UCSD-AML1 (cell line): ENCODE measurements at regions not wholly inside any gene's neighbourhood (a gene's known extent, or its start where the extent isn't known, plus 50 kb on each side); places are given as distances from the start of the nearest gene placed in this dataset.

Source experiments
- DNase-seq: peaks from one replicate; lab custom pipeline; 2025; ENCODE audit not compliant: unreplicated experiment; lab: John Stamatoyannopoulos, UW

DNA sequence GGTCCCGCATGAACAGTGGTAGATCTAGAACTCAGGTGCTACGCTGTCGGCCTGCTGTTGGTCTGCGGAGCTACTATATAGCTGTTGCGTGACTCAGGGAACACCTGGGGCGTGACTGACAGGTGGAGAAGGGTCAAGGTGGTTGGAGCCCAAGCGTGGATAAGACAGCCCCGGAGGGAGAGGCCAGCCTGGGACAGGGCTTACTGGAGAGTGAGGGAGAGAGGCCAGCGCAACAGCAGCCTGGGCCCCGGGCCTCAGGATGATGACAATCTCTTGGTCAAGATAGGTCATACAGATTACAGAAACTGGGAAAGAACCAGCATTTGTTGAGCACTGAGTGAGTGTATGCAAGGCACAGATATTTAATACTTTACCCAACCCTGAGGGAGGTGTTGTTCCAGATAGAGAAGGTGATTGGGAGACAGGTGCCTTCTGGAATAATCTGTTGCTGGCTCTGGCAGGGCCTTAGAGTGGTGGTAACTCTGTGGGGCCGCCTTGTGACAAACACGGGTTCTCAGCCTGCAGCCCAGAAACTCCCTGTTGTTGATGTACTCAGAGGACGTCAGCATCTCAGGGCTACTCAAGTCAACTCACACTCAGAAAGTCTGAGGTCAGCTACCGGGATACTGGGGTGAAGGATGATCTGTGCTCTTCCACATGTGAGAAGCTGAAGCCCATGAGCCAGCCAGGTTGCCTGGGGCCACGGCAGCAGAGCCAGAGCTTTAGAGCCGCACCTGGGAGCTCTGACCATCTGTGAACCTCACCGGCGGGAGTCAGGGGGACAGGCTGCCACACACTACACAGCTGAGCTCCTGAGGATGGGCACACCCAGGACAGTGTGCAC, 265.4 kb upstream of the HES1 start:
- DNase-seq, result no peak

DNA sequence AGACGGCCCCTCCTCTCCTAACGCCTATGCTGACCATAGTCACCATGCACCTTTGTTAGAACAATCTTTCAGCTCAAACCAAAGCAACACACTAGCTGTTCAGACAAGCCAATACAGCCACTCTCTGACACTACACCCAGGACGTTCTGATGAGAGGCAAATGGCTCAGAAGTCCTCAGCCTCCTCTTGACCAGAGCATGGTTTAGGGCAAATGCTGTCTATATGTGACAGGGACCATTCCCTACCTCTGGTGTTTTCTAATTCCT, 264.8 kb upstream of the HES1 start:
- no peak for DNase-seq

DNA sequence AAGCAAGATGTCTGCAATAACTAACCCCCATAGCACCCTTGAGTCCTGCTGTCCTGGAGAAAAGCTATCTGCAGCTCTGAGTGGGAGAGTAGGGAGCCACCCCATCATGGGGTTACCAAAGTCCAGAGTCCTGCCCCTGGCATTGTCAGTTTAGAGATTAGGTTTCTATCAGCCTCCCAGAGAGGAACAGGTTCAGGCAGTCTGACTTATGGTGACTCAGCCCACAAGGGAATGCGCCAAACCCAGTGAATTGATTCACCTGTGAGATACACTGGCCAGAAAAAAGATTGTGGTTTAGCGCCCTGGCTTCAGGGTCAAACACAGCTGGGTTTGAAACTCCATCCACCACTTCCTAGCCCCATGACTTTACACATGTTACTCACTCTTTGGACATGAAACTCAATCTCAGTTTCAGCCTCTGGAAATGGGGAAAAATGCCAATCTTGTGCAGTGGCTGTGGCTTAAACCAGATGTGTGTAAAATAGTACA, 263.6 kb upstream of the HES1 start:
- no peak for DNase-seq

DNA sequence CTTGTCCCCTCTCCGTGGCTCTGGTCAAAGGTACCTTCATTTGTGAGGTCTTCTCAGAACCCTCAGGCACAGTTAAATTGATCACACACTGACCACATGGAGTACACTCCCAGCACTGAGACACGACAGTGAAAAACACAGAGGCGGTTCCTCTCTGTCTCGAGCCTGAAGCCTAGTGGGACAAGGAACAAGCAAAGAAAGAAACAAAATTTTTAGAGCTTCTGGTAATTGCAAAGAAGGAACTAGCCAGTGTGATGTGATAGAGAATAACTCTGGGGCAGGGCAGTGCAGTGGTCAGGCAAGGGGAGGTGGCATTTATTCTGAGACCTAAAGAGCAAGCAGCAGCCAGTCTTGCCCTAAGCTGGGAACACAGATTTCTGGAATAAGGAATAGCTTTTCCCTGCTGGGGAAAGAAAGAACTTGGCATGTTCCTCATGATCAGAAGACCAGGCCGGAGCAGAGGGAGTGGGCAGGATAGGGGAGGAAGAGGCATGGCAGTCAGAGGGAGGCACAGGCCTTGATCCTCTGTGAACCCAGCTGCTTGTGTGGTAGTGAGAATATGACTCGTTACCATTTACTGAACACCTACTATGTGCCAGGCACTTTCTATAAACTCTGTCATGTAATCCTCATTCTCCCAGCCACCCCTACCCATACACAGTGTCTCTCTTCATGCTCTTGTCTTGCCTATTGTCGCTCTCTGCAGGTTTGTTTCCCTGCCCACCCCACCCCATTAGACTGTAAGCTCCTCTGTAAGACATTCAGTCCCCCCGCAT, 262.3 kb upstream of the HES1 start:
- DNase-seq, result no peak

DNA sequence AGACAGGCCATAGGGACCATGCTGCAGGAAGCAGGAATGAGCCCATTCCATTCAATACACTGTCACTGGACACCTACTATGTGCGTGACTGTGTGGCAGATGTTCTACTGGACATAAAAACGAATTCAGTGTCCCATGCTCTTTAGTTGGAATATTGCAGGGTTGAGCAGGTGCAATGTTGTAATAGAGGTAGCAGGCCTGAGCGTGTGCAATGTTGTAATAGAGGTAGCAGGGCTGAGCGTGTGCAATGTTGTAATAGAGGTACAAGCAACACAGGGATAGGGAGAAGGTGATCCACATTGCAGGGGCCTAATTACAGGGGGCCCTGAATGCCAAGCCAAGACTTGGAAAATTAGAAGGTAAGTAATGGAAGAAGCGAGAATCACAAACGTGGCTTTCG, 261.4 kb upstream of the HES1 start:
- DNase-seq, result no peak

DNA sequence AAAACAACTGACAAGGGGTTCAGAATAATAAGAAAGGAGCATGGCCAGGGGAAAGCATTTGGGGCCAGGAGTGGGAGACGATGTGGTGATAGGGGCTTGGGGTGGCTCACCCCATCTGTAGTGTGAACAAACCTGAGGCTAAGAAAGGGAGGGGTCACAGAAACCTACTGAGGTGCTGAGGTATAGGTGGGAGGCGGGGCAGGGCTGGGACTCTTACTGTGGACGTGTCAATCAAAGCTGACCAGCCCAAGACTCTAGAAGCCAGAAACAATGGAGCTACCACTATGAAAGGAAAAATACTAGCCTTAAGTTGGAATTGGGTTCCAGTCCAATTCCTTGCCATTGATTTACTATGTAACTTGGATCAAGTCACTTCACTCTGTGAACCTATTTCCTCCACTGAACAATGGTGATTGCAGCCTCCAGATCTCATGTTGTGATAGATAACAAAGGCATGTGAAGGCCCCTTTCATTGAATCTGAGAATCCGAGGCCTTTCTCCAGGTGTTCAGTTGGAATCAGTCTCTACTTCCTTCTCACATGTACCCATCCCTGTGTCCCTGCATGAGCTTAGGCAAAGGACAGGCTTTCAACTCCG, 260.9 kb upstream of the HES1 start:
- DNase-seq, result no peak

DNA sequence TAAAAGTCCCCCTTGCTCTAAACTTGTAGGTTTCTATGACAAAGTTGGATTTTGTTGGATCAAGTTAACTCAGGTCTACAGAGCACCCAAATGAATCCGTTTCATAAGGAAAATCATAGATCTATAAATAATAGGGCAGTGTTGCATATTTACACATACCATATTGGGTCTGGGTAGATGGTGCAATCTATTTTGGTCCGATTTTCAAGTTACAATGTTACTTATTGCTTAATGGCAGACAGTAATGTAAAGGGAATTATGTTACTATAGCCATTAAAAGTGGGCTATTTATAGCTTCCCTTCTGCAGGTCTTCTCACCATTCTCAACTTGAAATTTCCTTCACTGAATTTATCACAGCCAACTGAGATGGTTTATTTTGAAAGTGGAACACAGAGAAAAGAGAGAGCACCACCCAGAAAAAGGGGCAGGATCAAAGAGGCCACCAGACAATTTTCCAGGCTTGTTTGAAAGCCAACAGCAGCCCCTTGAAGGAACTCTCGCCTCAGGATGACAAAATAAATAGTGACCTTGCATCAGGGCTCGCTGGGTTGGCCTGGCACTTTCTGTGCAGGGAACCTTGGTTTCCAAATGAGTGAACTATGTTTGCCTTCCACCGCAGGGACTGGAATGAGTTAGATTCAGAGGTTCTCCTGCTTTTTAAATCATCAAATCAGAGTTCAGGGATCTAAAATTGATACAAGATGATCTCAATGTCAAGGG, 260.2 kb upstream of the HES1 start:
- no peak for DNase-seq

DNA sequence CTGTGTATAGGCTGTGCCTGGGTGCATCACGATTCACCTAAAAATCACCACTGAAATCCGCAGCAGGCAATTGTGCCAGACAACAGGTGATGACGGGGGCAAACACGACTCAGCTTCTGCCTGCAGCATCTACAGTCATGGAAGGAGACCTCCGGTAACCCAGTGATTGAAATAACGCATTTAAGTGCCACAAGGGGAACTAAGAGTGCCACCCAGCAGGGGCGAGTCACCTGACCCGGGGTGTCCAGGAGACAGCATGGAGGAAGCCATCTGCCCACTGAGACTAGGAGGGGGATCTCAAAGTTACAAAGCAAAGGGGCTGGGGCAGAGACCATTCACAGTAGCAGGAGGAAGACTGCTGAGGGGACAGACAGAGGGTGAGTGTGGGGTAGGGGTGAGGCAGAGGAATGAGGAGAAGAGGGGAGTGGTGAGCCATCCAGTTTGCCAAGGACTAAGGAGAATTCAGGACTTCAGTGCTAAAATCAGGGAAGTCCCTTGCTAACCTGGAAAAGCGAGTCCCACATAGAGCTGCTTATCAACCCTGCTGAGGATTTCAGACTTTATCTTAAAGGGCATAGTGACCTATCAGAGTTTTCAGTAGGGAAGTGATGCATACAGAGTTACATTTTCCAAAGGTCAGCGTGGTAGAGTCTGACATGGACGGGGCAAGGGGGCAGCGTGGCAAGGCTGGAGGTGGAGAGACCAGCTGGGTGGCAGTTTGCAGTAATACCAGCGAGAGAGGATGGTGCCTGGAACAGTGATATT, 256.7 kb upstream of the HES1 start:
- DNase-seq, result no peak

DNA sequence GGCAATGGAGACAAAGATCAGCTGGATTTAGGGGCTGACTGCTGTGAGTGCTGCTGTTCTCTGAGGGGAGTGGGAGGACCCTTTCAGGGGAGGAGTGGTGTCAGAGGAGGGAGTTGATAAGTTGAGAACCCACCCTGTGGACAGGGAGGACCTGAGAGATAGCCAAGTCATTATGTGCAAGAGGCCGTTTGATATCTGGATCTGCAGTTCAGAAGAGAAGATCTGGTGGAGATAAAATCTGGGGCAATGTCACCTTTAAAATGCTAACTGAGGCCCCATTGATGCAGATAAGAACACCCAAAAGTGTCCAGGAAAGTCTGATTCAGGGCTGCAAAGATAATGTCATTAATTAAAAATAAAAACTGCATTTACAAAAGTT, 256.1 kb upstream of the HES1 start:
- DNase-seq, result no peak

DNA sequence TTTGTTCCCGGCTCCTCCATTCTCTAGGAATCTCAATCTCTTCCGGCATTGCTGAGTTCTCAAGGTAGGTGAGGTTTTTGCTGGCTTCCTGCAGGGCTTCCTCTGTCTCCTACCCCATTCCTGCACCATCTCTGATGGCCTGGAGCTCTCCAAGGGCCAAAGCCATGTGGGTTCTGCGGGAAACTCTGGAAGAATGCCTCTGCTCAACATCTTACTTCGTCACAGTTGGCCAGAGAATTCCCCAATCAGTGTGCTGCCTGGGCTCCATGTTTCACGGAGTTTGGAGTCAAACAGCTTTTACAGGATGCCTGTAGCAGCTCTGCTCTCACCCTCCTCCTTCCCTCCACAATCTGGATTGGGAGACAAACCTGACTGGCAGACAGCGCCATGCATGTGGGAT, 253.9 kb upstream of the HES1 start:
- DNase-seq, result no peak

DNA sequence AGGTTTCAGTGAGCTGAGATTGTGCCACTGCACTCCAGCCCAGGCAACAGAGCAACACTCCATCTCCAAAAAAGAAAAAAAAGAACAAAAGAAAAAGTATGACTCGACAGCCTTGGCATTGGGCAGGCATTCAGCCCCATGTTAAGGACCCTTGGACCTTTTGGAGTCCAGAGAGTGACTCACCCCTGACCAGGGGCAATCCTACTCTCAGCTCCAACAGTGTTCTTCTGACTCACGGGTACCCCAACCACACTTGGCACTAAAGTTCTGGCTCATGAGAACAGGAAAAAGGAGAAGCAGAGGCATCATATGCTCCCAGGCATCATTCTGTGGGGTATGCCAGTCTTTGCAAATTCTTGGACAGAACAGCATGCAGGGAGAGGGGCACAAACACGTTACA, 252.4 kb upstream of the HES1 start:
- no peak for DNase-seq

DNA sequence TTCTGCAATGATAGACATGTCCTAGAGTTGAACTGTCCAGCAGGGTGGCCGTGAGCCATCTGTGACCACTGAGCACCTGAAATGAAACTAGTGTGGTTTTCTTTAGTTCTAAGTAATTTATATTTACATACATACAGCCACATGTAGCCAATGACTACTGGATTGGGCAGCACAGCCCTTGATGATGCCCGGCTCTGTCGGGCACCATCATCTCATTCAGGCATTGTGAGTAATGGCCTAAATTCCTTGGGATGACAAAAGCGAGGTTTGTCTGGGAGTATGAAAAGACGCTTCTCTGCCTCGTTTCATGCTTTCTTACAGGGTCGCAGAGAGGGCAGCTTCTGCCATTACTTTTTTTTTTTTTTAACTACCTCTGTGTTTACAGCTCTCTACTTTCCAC, 251.9 kb upstream of the HES1 start:
- no peak for DNase-seq

DNA sequence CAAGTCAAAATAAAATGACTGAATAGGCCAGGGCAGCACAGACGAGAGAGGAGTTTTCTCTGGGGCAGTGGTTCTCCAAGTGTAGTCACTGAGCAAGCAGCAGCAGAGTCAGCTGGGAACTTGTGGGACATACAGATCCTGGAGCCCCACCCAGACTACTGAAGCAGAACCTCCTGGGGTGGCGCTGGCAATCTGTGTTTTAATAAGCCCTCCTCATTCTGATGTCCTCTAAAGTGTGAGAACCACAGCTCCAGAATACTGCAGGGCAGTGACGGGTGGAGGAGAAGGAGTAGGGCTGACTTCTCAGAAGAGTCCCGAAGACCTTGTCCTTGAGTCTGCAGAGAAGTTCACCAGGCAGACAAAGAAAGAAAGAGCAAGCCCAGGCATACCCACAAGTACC, 251.3 kb upstream of the HES1 start:
- no peak for DNase-seq

DNA sequence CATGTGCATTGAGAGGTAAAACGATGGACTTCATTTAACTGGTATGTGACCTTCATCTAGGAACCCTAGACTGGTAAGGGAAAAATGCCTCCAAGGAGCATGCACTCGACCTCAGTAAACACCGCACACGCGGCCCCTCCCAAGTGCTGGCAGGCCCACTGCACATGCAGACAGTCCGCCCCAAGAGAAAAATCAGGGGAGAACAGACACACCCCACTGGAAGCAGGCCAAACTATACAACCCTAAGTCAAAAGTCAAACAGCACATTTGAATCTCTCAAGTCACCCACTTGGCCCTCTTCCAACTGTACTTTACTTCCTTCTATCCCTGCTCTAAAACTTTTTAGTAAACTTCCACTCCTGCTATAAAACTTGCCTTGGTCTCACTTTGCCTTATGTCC, 250.1 kb upstream of the HES1 start:
- no peak for DNase-seq

DNA sequence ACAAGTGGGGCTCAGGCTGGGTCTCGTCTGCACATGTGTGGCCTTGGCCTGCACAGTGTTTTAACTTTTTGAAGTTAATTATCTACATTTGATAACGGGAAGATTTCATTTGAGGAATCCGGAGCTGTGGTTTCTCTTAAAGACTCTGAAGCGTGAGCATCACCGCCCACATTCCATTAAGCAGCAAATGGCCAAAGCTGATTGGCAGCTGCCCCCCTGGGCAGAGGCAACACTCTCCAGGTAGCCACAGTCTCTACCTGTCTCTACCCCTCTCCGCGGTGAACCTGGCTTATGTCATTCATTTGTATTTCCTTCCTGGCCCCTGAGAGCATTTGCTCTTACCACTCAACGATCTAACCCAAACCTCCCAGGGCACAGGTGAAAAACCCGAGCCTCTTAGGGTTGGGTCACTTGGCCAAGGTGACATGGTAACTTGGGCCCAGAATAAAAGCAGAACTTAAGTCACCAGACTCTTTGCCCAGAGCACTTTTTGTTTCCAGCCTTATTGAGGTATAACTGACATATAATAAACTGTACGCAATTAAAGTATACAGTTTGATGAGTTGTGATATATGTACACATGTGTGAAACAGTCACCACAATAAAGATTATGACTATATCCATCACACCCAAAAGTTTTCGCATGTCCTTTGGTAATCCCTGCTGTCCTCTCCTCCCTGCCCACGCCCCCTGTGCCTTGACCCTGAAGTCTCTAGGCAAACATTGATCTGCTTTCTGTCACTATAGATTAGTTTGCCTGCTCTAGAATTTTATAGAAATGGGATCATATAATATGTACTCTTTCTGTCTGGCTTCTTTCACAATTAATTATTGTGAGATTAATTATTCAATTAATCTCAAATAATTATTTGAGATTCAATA, 245.7 kb upstream of the HES1 start:
- DNase-seq, result no peak

DNA sequence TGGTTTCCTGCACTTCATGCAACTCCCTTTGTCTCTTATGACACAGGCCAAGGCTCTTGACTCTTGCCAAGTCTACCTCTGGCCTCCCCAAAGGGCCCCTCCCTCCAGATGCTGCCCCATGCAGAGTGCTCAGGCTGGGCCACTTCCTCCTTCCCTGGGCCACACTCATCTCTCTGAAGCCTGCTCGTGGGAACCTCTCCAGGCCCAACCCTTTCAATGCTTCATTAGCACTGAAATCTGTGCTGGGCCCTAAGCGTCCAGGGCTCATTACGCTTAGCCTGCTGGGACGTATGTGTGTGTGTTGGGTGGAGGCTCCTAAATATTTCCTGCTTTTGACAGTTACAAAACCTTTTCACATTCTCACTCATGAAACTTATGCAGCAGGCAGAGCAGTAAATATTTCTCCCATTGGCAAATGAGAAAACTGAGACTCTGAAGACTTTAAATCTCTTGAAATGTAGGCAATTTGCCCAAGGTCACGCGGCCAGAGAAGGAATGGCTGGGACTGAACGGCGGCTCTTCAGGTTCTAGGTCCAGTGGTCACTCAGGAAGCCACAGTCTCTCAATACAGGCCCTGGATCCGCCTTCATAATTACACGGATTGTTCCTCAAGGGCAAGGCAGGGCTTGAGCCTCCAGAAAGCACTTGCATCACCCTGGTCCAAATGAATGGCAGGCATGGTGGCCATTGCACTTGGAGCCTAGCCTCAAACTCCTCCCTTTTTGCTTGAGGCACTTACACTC, 241.7 kb upstream of the HES1 start:
- no peak for DNase-seq

DNA sequence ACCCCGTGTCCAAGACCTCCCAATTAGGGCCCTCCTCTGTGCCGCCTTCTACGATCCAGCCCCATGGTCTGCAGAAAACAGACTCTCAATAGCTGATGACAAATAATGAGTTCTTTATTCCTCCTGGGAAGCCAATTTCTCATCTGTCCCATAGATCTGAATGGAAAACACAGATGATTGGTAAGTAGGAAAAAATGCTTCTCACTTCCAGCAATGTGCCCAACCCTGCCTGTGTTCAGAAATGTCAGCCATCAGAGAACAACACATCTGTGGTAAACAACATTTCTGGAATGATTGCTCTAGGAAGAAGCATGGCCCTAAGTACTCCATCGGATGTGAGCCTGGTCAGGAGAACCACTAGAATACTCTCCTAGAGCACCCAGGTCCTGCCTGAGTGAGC, 240.5 kb upstream of the HES1 start:
- no peak for DNase-seq

DNA sequence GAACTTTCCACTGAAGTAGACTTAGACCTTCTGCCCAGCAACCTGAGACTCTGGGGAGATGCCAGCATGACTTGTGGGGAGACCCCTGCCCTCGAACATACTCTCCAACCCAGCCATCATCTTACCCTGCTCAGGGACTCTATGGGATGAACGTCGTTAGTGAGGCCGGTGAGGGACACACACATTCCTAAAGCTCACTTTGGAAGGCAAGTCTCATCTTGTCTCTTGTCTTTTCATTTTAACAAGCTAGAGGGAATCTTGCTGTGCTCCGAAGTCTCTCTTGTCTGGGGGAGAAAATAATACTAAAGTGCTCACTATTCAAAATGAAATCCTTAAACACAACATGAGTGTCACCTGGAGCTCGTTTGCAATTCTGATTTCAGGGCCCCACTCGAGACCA, 239.5 kb upstream of the HES1 start:
- no peak for DNase-seq

DNA sequence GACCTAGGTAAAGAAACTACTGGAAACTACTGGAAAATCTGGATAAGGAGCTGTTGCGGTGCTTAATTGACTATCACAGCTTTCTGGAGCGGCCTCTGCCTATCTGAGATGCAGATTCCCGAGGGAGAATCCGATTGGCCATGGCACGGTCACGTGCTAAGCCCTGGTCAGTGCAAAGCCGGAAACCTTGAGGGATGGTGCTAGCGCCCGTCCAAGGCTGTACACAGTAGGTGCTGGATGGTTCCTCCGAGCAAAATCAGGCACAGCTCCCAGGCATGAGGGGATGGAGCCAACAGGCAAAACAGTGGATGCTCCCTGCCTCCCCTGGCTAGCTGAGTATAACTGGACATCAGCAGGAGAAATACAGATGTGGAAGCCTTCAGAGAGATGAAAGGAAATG, 238.7 kb upstream of the HES1 start:
- DNase-seq, result no peak
